Activated CD4-positive, CD25-positive, alpha-beta regulatory T cell treated with anti-CD3 and anti-CD28 coated beads, Interleukin-2, amount 50 U/mL, for 16 hours (primary cell): ENCODE measurements at regions not wholly inside any gene's neighbourhood (a gene's known extent, or its start where the extent isn't known, plus 50 kb on each side); places are given as distances from the start of the nearest gene placed in this dataset.

ENCODE experiments used
- DNase-seq: peaks from one replicate; pipeline ENCODE4 v3.0.0-alpha.2; 2020; ENCODE audit warnings: low read depth, low spot score

GRCh38 chr5:167770461-167770860 is 521.0 kb upstream of the WWC1 start:
- no peak for DNase-seq

GRCh38 chr5:167771571-167771970 is 519.9 kb upstream of the WWC1 start:
- DNase-seq, result no peak

- no peak for DNase-seq
Measured at GRCh38 chr5:167773668-167774301, 517.7 kb upstream of the WWC1 start.

GRCh38 chr5:167777746-167778145 is 513.7 kb upstream of the WWC1 start:
- no peak for DNase-seq

GRCh38 chr5:167778228-167778627 is 513.2 kb upstream of the WWC1 start:
- DNase-seq, result no peak

- DNase-seq, result no peak
Measured at GRCh38 chr5:167779644-167780043, 511.8 kb upstream of the WWC1 start.

GRCh38 chr5:167780177-167780576 is 511.3 kb upstream of the WWC1 start:
- DNase-seq, result no peak

- no peak for DNase-seq
Measured at GRCh38 chr5:167783145-167783817, 508.2 kb upstream of the WWC1 start.

GRCh38 chr5:167785106-167785505 is 506.3 kb upstream of the WWC1 start:
- no peak for DNase-seq

GRCh38 chr5:167785901-167786300 is 505.5 kb upstream of the WWC1 start:
- no peak for DNase-seq

- no peak for DNase-seq
Measured at GRCh38 chr5:167786871-167787578, 504.4 kb upstream of the WWC1 start.

GRCh38 chr5:167790045-167790444 is 501.4 kb upstream of the WWC1 start:
- no peak for DNase-seq

GRCh38 chr5:167790462-167791260 is 500.8 kb upstream of the WWC1 start:
- no peak for DNase-seq

- DNase-seq, result no peak
Measured at GRCh38 chr5:167792514-167792913, 498.9 kb upstream of the WWC1 start.

- no peak for DNase-seq
Measured at GRCh38 chr5:167793700-167794099, 497.7 kb upstream of the WWC1 start.

GRCh38 chr5:167794121-167794520 is 497.3 kb upstream of the WWC1 start:
- DNase-seq, result no peak

GRCh38 chr5:167796672-167797071 is 494.8 kb upstream of the WWC1 start:
- no peak for DNase-seq

GRCh38 chr5:167797933-167798332 is 493.5 kb upstream of the WWC1 start:
- no peak for DNase-seq

GRCh38 chr5:167798448-167798847 is 493.0 kb upstream of the WWC1 start:
- no peak for DNase-seq

- no peak for DNase-seq
Measured at GRCh38 chr5:167800427-167800826, 491.0 kb upstream of the WWC1 start.

- no peak for DNase-seq
Measured at GRCh38 chr5:167801999-167802398, 489.4 kb upstream of the WWC1 start.

GRCh38 chr5:167802755-167803431 is 488.6 kb upstream of the WWC1 start:
- no peak for DNase-seq
